Heart left ventricle (tissue), 16 donors: ENCODE measurements at regions not wholly inside any gene's neighbourhood (a gene's known extent, or its start where the extent isn't known, plus 50 kb on each side); places are given as distances from the start of the nearest gene placed in this dataset.

Source experiments
- ATAC-seq, 4 donors: fragments of 200-7000 bp; cut with Tn5 transposase; one replicate each; pipeline ENCODE4 v1.9.1; 2020 to 2022; ENCODE audit warnings: moderate library complexity in 4 of 4, mild to moderate bottlenecking in 3 of 4, moderate number of reproducible peaks in 1 of 4
- DNase-seq, 5 donors: peaks; one replicate each; pipeline ENCODE4 v3.0.0-alpha.2; 2020
- H3K27ac ChIP-seq, 12 donors: fragments of 200-600 bp; sonication (generic) in 4 of 12; one replicate each; pipeline versions ENCODE4 v1.5.0 to v1.8.0; 2016 to 2022; ENCODE audit warnings: mild to moderate bottlenecking in 2 of 12
- H3K27me3 ChIP-seq, 9 donors: fragments of 200-600 bp; sonication (generic) in 2 of 9; one replicate each; pipeline versions ENCODE4 v1.5.1 to v1.8.0; 2016 to 2022; ENCODE audit warnings: mild to moderate bottlenecking in 3 of 9
- H3K36me3 ChIP-seq, 9 donors: fragments of 200-600 bp; sonication (generic) in 2 of 9; one replicate each; pipeline versions ENCODE4 v1.5.0 to v1.8.0; 2018 to 2022; ENCODE audit warnings: mild to moderate bottlenecking in 2 of 9
- H3K4me1 ChIP-seq, 12 donors: fragments of 200-600 bp; sonication (generic) in 4 of 12; one replicate each; pipeline versions ENCODE4 v1.5.0 to v1.8.0; 2016 to 2022; ENCODE audit warnings: mild to moderate bottlenecking in 3 of 12
- H3K4me3 ChIP-seq, 12 donors: fragments of 200-600 bp; sonication (generic) in 4 of 12; one replicate each; pipeline versions ENCODE4 v1.5.0 to v1.8.0; 2017 to 2022; ENCODE audit warnings: mild to moderate bottlenecking in 9 of 12, moderate library complexity in 4 of 12
- H3K9me3 ChIP-seq, 12 donors: fragments of 200-600 bp; sonication (generic) in 4 of 12; one replicate each; pipeline versions ENCODE4 v1.5.0 to v1.8.0; 2016 to 2022; ENCODE audit warnings: mild to moderate bottlenecking in 1 of 12
- CTCF ChIP-seq, 12 donors: fragments of 200-600 bp; sonication (generic) in 4 of 12; IDR thresholded peaks; one replicate each; pipeline versions ENCODE4 v1.5.0 to v1.8.0; 2018 to 2022; ENCODE audit warnings: antibody characterized with exemption in 12 of 12, mild to moderate bottlenecking in 5 of 12
- POLR2A ChIP-seq, 2 donors: fragments of 450-650 bp; IDR thresholded peaks; one replicate each; pipeline ENCODE4 v1.6.1; 2017; ENCODE audit warnings: antibody characterized with exemption in 2 of 2, mild to moderate bottlenecking in 2 of 2, moderate library complexity in 2 of 2
- WGBS, 4 donors: extraction: QIAGEN DNeasy Blood & Tissue Kit in 2 of 4; methylation state at CpG; one replicate each; pipeline versions ENCODE4 v1.1.5 to v1.1.7; 2013 to 2018; 5-methylcytosine and 5-hydroxymethylcytosine counted together
- intact Hi-C, 10 donors: fragments of 100-400 bp; cut with DNase I; formaldehyde crosslinking; loops; one replicate each; pipeline versions ENCODE4 v1.11.1 to v1.14.2; 2022
- donor health status: ischemic (EF 13 %, LVEDD 7.1; RV severe dilation, severe dysfunction).
- donor health status: healthy with polysubstance abuse.
- donor health status: DM: no; HTN: yes; CAD: no.
- donor health status: DM: no; HTN: no; CAD: no.
- donor health status: ischemic (EF 25% LVEDD 6.9; RV normal size, moderate dysfunction).
- donor health status: ischemic (EF 25% LVEDD 5.7; RV mildly dilated, moderate dysfunction).
- donor health status: healthy.
- donor health status: DM: yes; HTN: yes; CAD: no.
- donor health status: ischemic (EF 35%, LVEDD 5.7; RV mildly dilated, moderate dysfunction).
- donor health status: nonischemic (EF 11% LVEDD 7.7; RV severe dilation, severe dysfunction).
- donor health status: DM: yes; HTN: yes; CAD: no.
- donor health status: PGD.
- donor health status: ischemic (EF 29% LVEDD 5.4; RV normal size, mild dysfunction).
- donor health status: nonischemic (EF 23%, LVEDD 6.1; RV moderate dilation, normal function).

GRCh38 chr20:12047838-12048432 lies 130.2 kb downstream of the BTBD3 start:
- Histone ChIP-seq H3K27ac (no peak overlapping the region), H3K9me3 (no peaks in the 10 kb centered on the region), H3K4me1 (peaks cover 0 to 1% (median 0%) of the 10 kb centered on the region in 12 donors), H3K27me3 (no peaks in the 10 kb centered on the region), H3K36me3 (no peaks in the 10 kb centered on the region), H3K4me3 (no peak overlapping the region)
- TF ChIP-seq CTCF (IDR thresholded peaks at IDR 0.05) (no peak), POLR2A (IDR thresholded peaks at IDR 0.05) (no peak)
- DNase-seq = no peak
- intact Hi-C loops = no loop called here
- 91 to 100% (median 99%) methylated on average over 1 of the region's 1 CpG for WGBS, 4 donors
- ATAC-seq = no peak

- DNase-seq = no peak
- no peak overlapping the region for H3K4me3 ChIP-seq
- 85 to 92% (median 88%) methylated on average over 2 of the region's 2 CpGs for WGBS, 4 donors
- H3K4me1 ChIP-seq = peaks cover 0 to 6% (median 0%) of the 10 kb centered on the region in 12 donors
- intact Hi-C loops = no loop called here
- no peak for ATAC-seq
- no peaks in the 10 kb centered on the region for H3K36me3 ChIP-seq
- no peaks in the 10 kb centered on the region for H3K9me3 ChIP-seq
- no peak overlapping the region for H3K27ac ChIP-seq
- no peaks in the 10 kb centered on the region for H3K27me3 ChIP-seq
- TF ChIP-seq CTCF (IDR thresholded peaks at IDR 0.05) (no peak), POLR2A (IDR thresholded peaks at IDR 0.05) (no peak)
Measured at GRCh38 chr20:12049125-12049524, 131.4 kb downstream of the BTBD3 start.

GRCh38 chr20:12051206-12052163 lies 133.8 kb downstream of the BTBD3 start:
- no peak for ATAC-seq
- TF ChIP-seq POLR2A (IDR thresholded peaks at IDR 0.05) (no peak), CTCF (IDR thresholded peaks at IDR 0.05) (no peak)
- H3K27me3 ChIP-seq = no peaks in the 10 kb centered on the region
- H3K9me3 ChIP-seq = no peaks in the 10 kb centered on the region
- DNase-seq = no peak
- no peaks in the 10 kb centered on the region for H3K36me3 ChIP-seq
- H3K4me1 ChIP-seq = peaks cover 0 to 10% (median 0%) of the 10 kb centered on the region in 12 donors
- intact Hi-C loops = no loop called here
- WGBS, 4 donors = 79 to 86% (median 82%) methylated on average over 9 of the region's 9 CpGs
- no peak overlapping the region for H3K4me3 ChIP-seq
- H3K27ac ChIP-seq = no peak overlapping the region

GRCh38 chr20:12053353-12053752 lies 135.7 kb downstream of the BTBD3 start:
- TF ChIP-seq POLR2A (IDR thresholded peaks at IDR 0.05) (no peak), CTCF (IDR thresholded peaks at IDR 0.05) (no peak)
- Histone ChIP-seq H3K27me3 (no peaks in the 10 kb centered on the region), H3K9me3 (no peaks in the 10 kb centered on the region), H3K27ac (no peak overlapping the region), H3K4me3 (no peak overlapping the region), H3K36me3 (no peaks in the 10 kb centered on the region), H3K4me1 (peaks cover 0 to 10% (median 0%) of the 10 kb centered on the region in 12 donors)
- ATAC-seq (peak in 1 of 4 donors; percentile 61), DNase-seq (no peak)
- intact Hi-C loops = no loop called here
